Sigmoid colon (tissue), 4 donors: ENCODE measurements at regions not wholly inside any gene's neighbourhood (a gene's known extent, or its start where the extent isn't known, plus 50 kb on each side); places are given as distances from the start of the nearest gene placed in this dataset.

Source experiments
- EP300 ChIP-seq, 4 donors: sonication (generic); formaldehyde crosslinking; IDR thresholded peaks; one replicate each; pipeline ENCODE4 v1.6.1; 2017; ENCODE audit warnings: antibody characterized with exemption in 4 of 4
- POLR2A ChIP-seq, 2 donors: fragments of 450-650 bp; IDR thresholded peaks; one replicate each; pipeline ENCODE4 v1.6.1; 2016; ENCODE audit warnings: antibody characterized with exemption in 2 of 2, mild to moderate bottlenecking in 2 of 2, moderate library complexity in 2 of 2
- POLR2AphosphoS5 ChIP-seq, 4 donors: sonication (generic); formaldehyde crosslinking; IDR thresholded peaks; one replicate each; pipeline ENCODE4 v1.6.1; 2017; ENCODE audit warnings: antibody characterized with exemption in 4 of 4
- TF ChIP-seq, protein P1 (sequence below), 4 experiments: fragments of 450-650 bp in 3 of 4; fragments of 200-600 bp in 1 of 4; IDR thresholded peaks; one replicate each; pipeline ENCODE4 v1.5.1; 2016 to 2019; ENCODE audit warnings: antibody characterized with exemption in 4 of 4, mild to moderate bottlenecking in 3 of 4, moderate library complexity in 2 of 4

DNA sequence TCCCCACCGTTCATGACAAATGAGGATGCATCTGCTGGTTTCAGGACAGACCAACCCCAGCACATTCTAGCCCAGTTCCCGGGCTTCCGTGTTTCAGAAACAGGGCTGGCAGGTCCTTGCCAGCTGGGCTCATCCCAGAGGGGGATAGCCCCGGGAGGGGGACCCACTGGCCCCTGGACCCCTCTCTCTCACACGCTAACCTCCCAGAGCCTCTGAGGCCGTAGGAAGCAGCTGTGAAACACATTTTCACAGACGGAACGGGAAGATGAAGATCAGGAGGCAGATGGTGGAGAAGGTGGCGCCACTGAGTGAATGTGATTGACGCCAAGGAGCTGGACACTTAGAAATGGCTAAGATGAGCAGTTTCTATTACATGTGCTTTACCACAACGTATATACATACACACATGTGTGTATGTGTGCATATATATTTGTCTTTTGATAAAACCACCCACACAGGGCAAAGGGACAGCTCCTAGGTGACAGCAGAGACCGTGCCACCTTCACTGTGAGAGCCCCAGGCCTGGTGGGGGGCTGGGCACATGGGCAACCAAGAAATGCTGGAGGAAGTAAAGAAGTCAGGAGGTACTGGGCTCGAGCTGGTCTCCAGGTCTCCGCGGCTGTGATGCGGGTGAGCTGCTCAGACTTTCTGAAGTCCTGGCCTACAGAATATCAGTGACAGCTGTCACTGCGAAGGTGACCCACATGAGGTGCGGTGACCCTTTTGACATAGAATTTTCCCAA is 168.6 kb upstream of the IQSEC1 start:
- TF ChIP-seq, protein P1, sequence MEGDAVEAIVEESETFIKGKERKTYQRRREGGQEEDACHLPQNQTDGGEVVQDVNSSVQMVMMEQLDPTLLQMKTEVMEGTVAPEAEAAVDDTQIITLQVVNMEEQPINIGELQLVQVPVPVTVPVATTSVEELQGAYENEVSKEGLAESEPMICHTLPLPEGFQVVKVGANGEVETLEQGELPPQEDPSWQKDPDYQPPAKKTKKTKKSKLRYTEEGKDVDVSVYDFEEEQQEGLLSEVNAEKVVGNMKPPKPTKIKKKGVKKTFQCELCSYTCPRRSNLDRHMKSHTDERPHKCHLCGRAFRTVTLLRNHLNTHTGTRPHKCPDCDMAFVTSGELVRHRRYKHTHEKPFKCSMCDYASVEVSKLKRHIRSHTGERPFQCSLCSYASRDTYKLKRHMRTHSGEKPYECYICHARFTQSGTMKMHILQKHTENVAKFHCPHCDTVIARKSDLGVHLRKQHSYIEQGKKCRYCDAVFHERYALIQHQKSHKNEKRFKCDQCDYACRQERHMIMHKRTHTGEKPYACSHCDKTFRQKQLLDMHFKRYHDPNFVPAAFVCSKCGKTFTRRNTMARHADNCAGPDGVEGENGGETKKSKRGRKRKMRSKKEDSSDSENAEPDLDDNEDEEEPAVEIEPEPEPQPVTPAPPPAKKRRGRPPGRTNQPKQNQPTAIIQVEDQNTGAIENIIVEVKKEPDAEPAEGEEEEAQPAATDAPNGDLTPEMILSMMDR (IDR thresholded peaks at IDR 0.05): no peak
- TF ChIP-seq POLR2A (IDR thresholded peaks at IDR 0.05): no peak
- TF ChIP-seq EP300 (IDR thresholded peaks at IDR 0.05): no peak
- no peak for TF ChIP-seq POLR2AphosphoS5 (IDR thresholded peaks at IDR 0.05)
